HCT116 (cell line): ENCODE measurements at regions not wholly inside any gene's neighbourhood (a gene's known extent, or its start where the extent isn't known, plus 50 kb on each side); places are given as distances from the start of the nearest gene placed in this dataset.

Source experiments
- ATAC-seq: fragments of 200-7000 bp; cut with Tn5 transposase; 2 replicates; pipeline ENCODE4 v1.9.1; 2020; ENCODE audit warnings: mild to moderate bottlenecking, moderate library complexity
- BruUV-seq: library from RNA; stranded (reverse); fragments of 400-500 nt; replicated peaks from 2 replicates; lab custom pipeline; 2021; lab: Mats Ljungman, UMichigan
- CTCF ChIA-PET: fragments of 300-600 bp; sonication (Branson Sonifier 250); formaldehyde crosslinking; loops from one replicate; lab custom pipeline; 2021; ENCODE audit warnings: antibody characterized with exemption; lab: Charles Lee
- POLR2A ChIA-PET: fragments of 300-600, 350-600 bp; sonication (Branson Sonifier 250); formaldehyde crosslinking; loops from one replicate; lab custom pipeline; 2021; ENCODE audit warnings: antibody characterized with exemption; lab: Charles Lee
- RAD21 ChIA-PET, 2 experiments: fragments of 300-600 bp; sonication (Branson Sonifier 250); formaldehyde crosslinking; loops; one replicate each; lab custom pipeline; 2023; ENCODE audit warnings: low total read pairs in 2 of 2; ENCODE audit not compliant: uncharacterized antibody in 2 of 2, unreplicated experiment in 2 of 2, low non-redundant PET in 1 of 2; lab: Charles Lee
- DNase-seq: peaks from one replicate; pipeline ENCODE4 v3.0.0-alpha.2; 2010; ENCODE audit warnings: low read depth, low spot score
- H2AFZ ChIP-seq: fragments of 200-600 bp; shearing (Covaris generic), sonication (generic); 2 replicates; pipeline ENCODE4 v1.6.1; 2017; ENCODE audit warnings: low read depth, mixed run types, mixed read lengths, antibody characterized with exemption, low read length; ENCODE audit not compliant: poor library complexity, severe bottlenecking
- H3K27ac ChIP-seq: 2 replicates; pipeline ENCODE4 v1.5.1; 2012; ENCODE audit warnings: low read depth, low read length
- H3K27me3 ChIP-seq: fragments of 200-600 bp; sonication (generic); 2 replicates; pipeline ENCODE4 v1.6.1; 2016; ENCODE audit warnings: mixed run types, low read length, mixed read lengths; ENCODE audit not compliant: insufficient read depth
- H3K36me3 ChIP-seq, 2 experiments: fragments of 200-500 bp in 1 of 2; fragments of 200-600 bp in 1 of 2; sonication (Bioruptor generic) in 1 of 2; sonication (generic) in 1 of 2; 2 replicates each; pipeline versions ENCODE4 v1.5.1 to v1.6.1; 2014 to 2016; ENCODE audit warnings: low read length in 2 of 2, inconsistent platforms in 1 of 2, mixed read lengths in 1 of 2, mixed run types in 1 of 2; ENCODE audit not compliant: insufficient read depth in 2 of 2, control insufficient read depth in 1 of 2
- H3K4me1 ChIP-seq, 2 experiments: fragments of 200-600 bp in 1 of 2; sonication (generic) in 1 of 2; 2 replicates each; pipeline versions ENCODE4 v1.5.1 to v1.6.1; 2012 to 2017; ENCODE audit warnings: low read length in 2 of 2, inconsistent platforms in 1 of 2, mild to moderate bottlenecking in 1 of 2, mixed read lengths in 1 of 2, mixed run types in 1 of 2, moderate library complexity in 1 of 2; ENCODE audit not compliant: insufficient read depth in 2 of 2, control insufficient read depth in 1 of 2
- H3K4me2 ChIP-seq: fragments of 200-600 bp; sonication (generic); 2 replicates; pipeline ENCODE4 v1.6.1; 2017; ENCODE audit warnings: mixed run types, low read length, mixed read lengths
- H3K4me3 ChIP-seq, 2 experiments: fragments of 200-600 bp in 1 of 2; sonication (generic) in 1 of 2; replicated peaks in 1 of 2; 2 replicates each; pipeline ENCODE4 v1.5.1; 2011 to 2016; ENCODE audit warnings: low read length in 2 of 2, control low read depth in 1 of 2, low read depth in 1 of 2, mild to moderate bottlenecking in 1 of 2, mixed read lengths in 1 of 2, mixed run types in 1 of 2
- H3K79me2 ChIP-seq: fragments of 200-600 bp; sonication (generic); 2 replicates; pipeline ENCODE4 v1.6.1; 2017; ENCODE audit warnings: mild to moderate bottlenecking, mixed run types, low read length, moderate library complexity, mixed read lengths; ENCODE audit not compliant: insufficient read depth
- H3K9ac ChIP-seq: fragments of 200-600 bp; sonication (generic); 2 replicates; pipeline ENCODE4 v1.6.1; 2016; ENCODE audit warnings: low read length, mixed read lengths
- H3K9me2 ChIP-seq: fragments of 200-600 bp; sonication (generic), shearing (Covaris generic); 2 replicates; pipeline ENCODE4 v1.6.1; 2017; ENCODE audit warnings: mixed run types, mild to moderate bottlenecking, moderate library complexity; ENCODE audit not compliant: insufficient read depth
- H3K9me3 ChIP-seq, 2 experiments: fragments of 200-500 bp in 1 of 2; fragments of 200-600 bp in 1 of 2; sonication (Bioruptor generic) in 1 of 2; sonication (generic) in 1 of 2; 2 replicates each; pipeline ENCODE4 v1.6.1; 2014 to 2017; ENCODE audit warnings: low read length in 2 of 2, mixed read lengths in 2 of 2, inconsistent platforms in 1 of 2, low read depth in 1 of 2, mild to moderate bottlenecking in 1 of 2, mixed run types in 1 of 2, moderate library complexity in 1 of 2; ENCODE audit not compliant: control insufficient read depth in 1 of 2, insufficient read depth in 1 of 2
- H4K20me1 ChIP-seq: fragments of 200-600 bp; sonication (generic), shearing (Covaris generic); 2 replicates; pipeline ENCODE4 v1.6.1; 2017; ENCODE audit warnings: mixed run types, mild to moderate bottlenecking, moderate library complexity; ENCODE audit not compliant: insufficient read depth
- ATF3 ChIP-seq: IDR thresholded peaks from 2 replicates; pipeline ENCODE4 v1.6.1; 2012
- ELF1 ChIP-seq: IDR thresholded peaks from 2 replicates; pipeline ENCODE4 v1.6.1; 2012; ENCODE audit warnings: low read depth, borderline replicate concordance
- EZH2 ChIP-seq: fragments of 200-600 bp; sonication (generic); IDR thresholded peaks from 2 replicates; pipeline ENCODE4 v1.6.1; 2017; ENCODE audit warnings: antibody characterized with exemption, mixed run types
- POLR2AphosphoS5 ChIP-seq: IDR thresholded peaks from 2 replicates; pipeline ENCODE4 v1.6.1; 2011; ENCODE audit warnings: mild to moderate bottlenecking, low read depth, low read length, moderate library complexity
- RAD21 ChIP-seq: IDR thresholded peaks from 2 replicates; pipeline ENCODE4 v1.6.1; 2012; ENCODE audit warnings: low read depth, mild to moderate bottlenecking
- SIN3A ChIP-seq: IDR thresholded peaks from 2 replicates; pipeline ENCODE4 v1.6.1; 2012; ENCODE audit warnings: low read depth
- YY1 ChIP-seq: IDR thresholded peaks from 2 replicates; pipeline ENCODE4 v1.6.1; 2011; ENCODE audit warnings: low read length, low read depth, moderate library complexity, mild to moderate bottlenecking; ENCODE audit not compliant: insufficient replicate concordance; ENCODE audit errors: extremely low read depth
- ZBTB33 ChIP-seq: IDR thresholded peaks from 2 replicates; pipeline ENCODE4 v1.6.1; 2011; ENCODE audit warnings: mild to moderate bottlenecking, low read length, moderate library complexity; ENCODE audit not compliant: insufficient replicate concordance; ENCODE audit errors: extremely low read depth
- ZNF274 ChIP-seq: fragments of 200-500 bp; sonication (Bioruptor generic); IDR thresholded peaks from 2 replicates; pipeline ENCODE4 v1.6.1; 2014; ENCODE audit warnings: mild to moderate bottlenecking, low read depth, low read length, inconsistent platforms
- intact Hi-C: fragments of 100-400 bp; cut with micrococcal nuclease; formaldehyde crosslinking; loops from 2 replicates; pipeline ENCODE4 v1.10.0; 2022
- TF ChIP-seq, protein P1 (sequence below): IDR thresholded peaks from 2 replicates; pipeline ENCODE4 v1.6.1; 2012

- H3K27ac ChIP-seq: no peak overlapping the region
- H4K20me1 ChIP-seq: no peaks in the 10 kb centered on the region
- no peaks in the 10 kb centered on the region for H3K9me2 ChIP-seq
- intact Hi-C loops: no loop called here
- ChIA-PET RAD21 (no interaction called here), POLR2A (no interaction called here), CTCF (no interaction called here)
- H3K4me2 ChIP-seq: no peak overlapping the region
- H3K4me3 ChIP-seq: no peak overlapping the region
- no peak for ATAC-seq
- no TSS peak for BruUV-seq
- H3K4me1 ChIP-seq: no peaks in the 10 kb centered on the region
- no peak for TF ChIP-seq YY1
- no peak for TF ChIP-seq ZNF274
- DNase-seq: no peak
- H3K36me3 ChIP-seq: no peaks in the 10 kb centered on the region
- H3K79me2 ChIP-seq: no peaks in the 10 kb centered on the region
- H2AFZ ChIP-seq: no peak overlapping the region
- peaks cover 11 to 23% of the 10 kb centered on the region in 2 experiments; a peak in 2 of 4 replicates for H3K9me3 ChIP-seq
- H3K27me3 ChIP-seq: no peaks in the 10 kb centered on the region
- no peak overlapping the region for H3K9ac ChIP-seq
These were observed 1410.9 kb upstream of the CDH8 start for GRCh38 chr16:63447121-63447520.

- TF ChIP-seq ZBTB33: no peak
- TF ChIP-seq ATF3: no peak
- TF ChIP-seq EZH2: no peak
- TF ChIP-seq, protein P1, sequence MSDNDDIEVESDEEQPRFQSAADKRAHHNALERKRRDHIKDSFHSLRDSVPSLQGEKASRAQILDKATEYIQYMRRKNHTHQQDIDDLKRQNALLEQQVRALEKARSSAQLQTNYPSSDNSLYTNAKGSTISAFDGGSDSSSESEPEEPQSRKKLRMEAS: no peak
- no peak for TF ChIP-seq SIN3A
- no peak for TF ChIP-seq ELF1
- TF ChIP-seq RAD21: no peak
- no peak for TF ChIP-seq POLR2AphosphoS5
- no peak overlapping the region for H2AFZ ChIP-seq
- no peak for ATAC-seq
- RAD21 ChIA-PET: no interaction called here
- no peak for DNase-seq
- CTCF ChIA-PET: no interaction called here
- no peak overlapping the region for H3K4me2 ChIP-seq
- no peaks in the 10 kb centered on the region for H3K27me3 ChIP-seq
- no peaks in the 10 kb centered on the region for H4K20me1 ChIP-seq
- H3K4me1 ChIP-seq: no peaks in the 10 kb centered on the region
- intact Hi-C loops: no loop called here
- H3K79me2 ChIP-seq: no peaks in the 10 kb centered on the region
- H3K27ac ChIP-seq: no peak overlapping the region
- BruUV-seq: no TSS peak
- POLR2A ChIA-PET: no interaction called here
- H3K36me3 ChIP-seq: no peaks in the 10 kb centered on the region
- peaks cover 8 to 11% of the 10 kb centered on the region in 2 experiments; a peak in 2 of 4 replicates for H3K9me3 ChIP-seq
- H3K9ac ChIP-seq: no peak overlapping the region
- H3K9me2 ChIP-seq: no peaks in the 10 kb centered on the region
- no peak overlapping the region for H3K4me3 ChIP-seq
These were observed 1406.0 kb upstream of the CDH8 start for GRCh38 chr16:63442246-63442645.
